ENCODE measurements at regions not wholly inside any gene's neighbourhood (a gene's known extent, or its start where the extent isn't known, plus 50 kb on each side); places are given as distances from the start of the nearest gene placed in this dataset.
"Not testable (repeated sequence)": the region's sequence is repeated elsewhere in the genome, so short reads cannot be mapped to it uniquely, and the experiment has no call there.

DNA sequence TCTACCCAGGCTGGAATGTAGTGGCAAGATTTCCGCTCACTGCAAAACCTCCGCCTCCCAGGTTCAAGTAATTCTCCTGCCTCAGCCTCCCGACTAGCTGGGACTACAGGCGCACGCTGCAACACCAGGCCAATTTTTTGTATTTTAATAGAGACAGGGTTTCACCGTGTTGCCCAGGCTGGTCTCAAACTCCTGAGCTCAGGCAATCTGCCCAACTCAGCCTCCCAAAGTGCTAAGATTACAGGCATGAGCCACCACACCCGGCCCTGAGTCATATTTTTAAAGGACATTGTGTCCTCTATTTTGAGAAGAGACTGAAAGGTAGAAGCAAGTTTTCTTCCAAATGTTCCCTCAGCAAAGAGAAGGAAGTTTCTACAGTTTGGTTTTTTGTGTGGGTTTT lies 227.1 kb downstream of the KCTD12 start:
- TF ChIP-seq, protein P1, sequence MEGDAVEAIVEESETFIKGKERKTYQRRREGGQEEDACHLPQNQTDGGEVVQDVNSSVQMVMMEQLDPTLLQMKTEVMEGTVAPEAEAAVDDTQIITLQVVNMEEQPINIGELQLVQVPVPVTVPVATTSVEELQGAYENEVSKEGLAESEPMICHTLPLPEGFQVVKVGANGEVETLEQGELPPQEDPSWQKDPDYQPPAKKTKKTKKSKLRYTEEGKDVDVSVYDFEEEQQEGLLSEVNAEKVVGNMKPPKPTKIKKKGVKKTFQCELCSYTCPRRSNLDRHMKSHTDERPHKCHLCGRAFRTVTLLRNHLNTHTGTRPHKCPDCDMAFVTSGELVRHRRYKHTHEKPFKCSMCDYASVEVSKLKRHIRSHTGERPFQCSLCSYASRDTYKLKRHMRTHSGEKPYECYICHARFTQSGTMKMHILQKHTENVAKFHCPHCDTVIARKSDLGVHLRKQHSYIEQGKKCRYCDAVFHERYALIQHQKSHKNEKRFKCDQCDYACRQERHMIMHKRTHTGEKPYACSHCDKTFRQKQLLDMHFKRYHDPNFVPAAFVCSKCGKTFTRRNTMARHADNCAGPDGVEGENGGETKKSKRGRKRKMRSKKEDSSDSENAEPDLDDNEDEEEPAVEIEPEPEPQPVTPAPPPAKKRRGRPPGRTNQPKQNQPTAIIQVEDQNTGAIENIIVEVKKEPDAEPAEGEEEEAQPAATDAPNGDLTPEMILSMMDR (IDR thresholded peaks at IDR 0.05) = not testable (repeated sequence)
- TF ChIP-seq EP300, POLR2AphosphoS5, POLR2A (IDR thresholded peaks at IDR 0.05): not testable (repeated sequence)

Data from upper lobe of left lung (tissue), 4 donors.